ENCODE measurements at regions not wholly inside any gene's neighbourhood (a gene's known extent, or its start where the extent isn't known, plus 50 kb on each side); places are given as distances from the start of the nearest gene placed in this dataset.
"Not testable (repeated sequence)": the region's sequence is repeated elsewhere in the genome, so short reads cannot be mapped to it uniquely, and the experiment has no call there.

- no peaks in the 10 kb centered on the region for H3K27me3 ChIP-seq
- H3K27me3 Mint-ChIP-seq (ENCODE audit: insufficient read depth, low read depth), result peaks cover 14% of the 10 kb centered on the region
- no peaks in the 10 kb centered on the region for H3F3A ChIP-seq (ENCODE audit: low read depth)
- no peak overlapping the region for H3K4me3 Mint-ChIP-seq
- H3K36me3 Mint-ChIP-seq, result peaks cover 2% of the 10 kb centered on the region
- peak overlapping the region; percentile 5 for H2AFZ ChIP-seq (replicated peaks)
- H3K4me3 ChIP-seq, result no peak overlapping the region
- peaks cover 7% of the 10 kb centered on the region for H3K9me3 Mint-ChIP-seq
- H3K4me1 Mint-ChIP-seq, result peaks cover 42% of the 10 kb centered on the region
- no peak overlapping the region for H3K27ac ChIP-seq
- H3K4me1 ChIP-seq, result peaks cover 8% of the 10 kb centered on the region
- H3K79me2 ChIP-seq (ENCODE audit: low read depth), result no peaks in the 10 kb centered on the region
- no peak overlapping the region for H3K4me2 ChIP-seq
- H3K36me3 ChIP-seq, result no peaks in the 10 kb centered on the region
- no peak for DNase-seq (ENCODE audit: low spot score)
- H4K20me1 ChIP-seq (ENCODE audit: low read depth), result no peaks in the 10 kb centered on the region
- TF ChIP-seq CTCF (IDR thresholded peaks at IDR 0.05) (no peak), EZH2phosphoT487 (IDR thresholded peaks at IDR 0.05) (no peak), EZH2 (IDR thresholded peaks at IDR 0.05) (no peak)
- H3K27ac Mint-ChIP-seq, result no peak overlapping the region
- H3K9me3 ChIP-seq (ENCODE audit: low read depth), result no peaks in the 10 kb centered on the region
- H3K9ac ChIP-seq, result no peak overlapping the region
These were observed 78.0 kb downstream of the SOWAHC start for GRCh38 chr2:109692013-109692743.

GRCh38 chr2:109692831-109693230 lies 78.7 kb downstream of the SOWAHC start:
- not testable (repeated sequence) for H3K4me1 ChIP-seq; H3K27ac ChIP-seq; H3K9me3 Mint-ChIP-seq; H3F3A ChIP-seq (ENCODE audit: low read depth); H3K9ac ChIP-seq; H3K27ac Mint-ChIP-seq; H3K4me3 ChIP-seq; H3K36me3 Mint-ChIP-seq; H3K79me2 ChIP-seq (ENCODE audit: low read depth); H3K9me3 ChIP-seq (ENCODE audit: low read depth); H3K27me3 ChIP-seq; H2AFZ ChIP-seq (replicated peaks); H4K20me1 ChIP-seq (ENCODE audit: low read depth); H3K36me3 ChIP-seq; H3K4me3 Mint-ChIP-seq; H3K4me2 ChIP-seq; DNase-seq (ENCODE audit: low spot score)
- Mint-ChIP-seq H3K4me1 (peaks cover 42% of the 10 kb centered on the region), H3K27me3 (ENCODE audit: insufficient read depth, low read depth) (peaks cover 13% of the 10 kb centered on the region)

GRCh38 chr2:109693292-109693691 lies 79.1 kb downstream of the SOWAHC start:
- H3K27me3 ChIP-seq; H3F3A ChIP-seq (ENCODE audit: low read depth); H3K36me3 Mint-ChIP-seq; H3K79me2 ChIP-seq (ENCODE audit: low read depth); H3K9me3 ChIP-seq (ENCODE audit: low read depth); H3K27ac ChIP-seq; H3K4me3 Mint-ChIP-seq; H3K4me3 ChIP-seq; H3K4me2 ChIP-seq; H4K20me1 ChIP-seq (ENCODE audit: low read depth); H3K9me3 Mint-ChIP-seq; H3K9ac ChIP-seq; H2AFZ ChIP-seq (replicated peaks); H3K4me1 ChIP-seq; H3K36me3 ChIP-seq; DNase-seq (ENCODE audit: low spot score): not testable (repeated sequence)
- H3K27ac Mint-ChIP-seq, result peak overlapping the region; percentile 18
- peaks cover 42% of the 10 kb centered on the region for H3K4me1 Mint-ChIP-seq
- peaks cover 12% of the 10 kb centered on the region for H3K27me3 Mint-ChIP-seq (ENCODE audit: insufficient read depth, low read depth)

- Mint-ChIP-seq H3K27ac (peak overlapping the region; percentile 87), H3K36me3 (peaks cover 2% of the 10 kb centered on the region), H3K9me3 (peaks cover 7% of the 10 kb centered on the region), H3K4me1 (peaks cover 49% of the 10 kb centered on the region), H3K4me3 (no peak overlapping the region), H3K27me3 (ENCODE audit: insufficient read depth, low read depth) (peaks cover 12% of the 10 kb centered on the region)
- no peak overlapping the region for H3K9ac ChIP-seq
- peaks cover 9% of the 10 kb centered on the region for H3K4me1 ChIP-seq
- H3K27ac ChIP-seq, result no peak overlapping the region
- no peak overlapping the region for H3K4me3 ChIP-seq
- no peaks in the 10 kb centered on the region for H3K36me3 ChIP-seq
- no peaks in the 10 kb centered on the region for H3K27me3 ChIP-seq
- no peaks in the 10 kb centered on the region for H3F3A ChIP-seq (ENCODE audit: low read depth)
- no peaks in the 10 kb centered on the region for H4K20me1 ChIP-seq (ENCODE audit: low read depth)
- no peak for DNase-seq (ENCODE audit: low spot score)
- no peaks in the 10 kb centered on the region for H3K79me2 ChIP-seq (ENCODE audit: low read depth)
- TF ChIP-seq EZH2phosphoT487 (IDR thresholded peaks at IDR 0.05) (no peak), EZH2 (IDR thresholded peaks at IDR 0.05) (no peak), CTCF (IDR thresholded peaks at IDR 0.05) (no peak)
- no peak overlapping the region for H3K4me2 ChIP-seq
- no peaks in the 10 kb centered on the region for H3K9me3 ChIP-seq (ENCODE audit: low read depth)
- peak overlapping the region; percentile 39 for H2AFZ ChIP-seq (replicated peaks)
These were observed 80.0 kb downstream of the SOWAHC start for GRCh38 chr2:109694190-109694589.

All from neural progenitor cell (in vitro differentiated cells).